T-helper 2 cell treated with Interferon-gamma antibody and Interleukin-4, amounts not matched to agents 5 μg/mL and 100 μg/mL, for 36 hours (primary cell): ENCODE measurements at regions not wholly inside any gene's neighbourhood (a gene's known extent, or its start where the extent isn't known, plus 50 kb on each side); places are given as distances from the start of the nearest gene placed in this dataset.

Experiments used
- DNase-seq: peaks from one replicate; pipeline ENCODE4 v3.0.0; 2021; ENCODE audit warnings: low spot score
- H3K27ac Mint-ChIP-seq: one replicate; pipeline ENCODE4 v1.8.0; 2021; ENCODE audit warnings: mild to moderate bottlenecking, mixed read lengths
- H3K27me3 Mint-ChIP-seq: one replicate; pipeline ENCODE4 v1.8.0; 2021; ENCODE audit warnings: low read depth, mixed read lengths
- H3K36me3 Mint-ChIP-seq: one replicate; pipeline ENCODE4 v1.8.0; 2021; ENCODE audit warnings: low read depth, mixed read lengths
- H3K4me1 Mint-ChIP-seq: one replicate; pipeline ENCODE4 v1.8.0; 2021; ENCODE audit warnings: low read depth, mixed read lengths
- H3K4me3 Mint-ChIP-seq: one replicate; pipeline ENCODE4 v1.8.0; 2022; ENCODE audit warnings: mild to moderate bottlenecking, moderate library complexity, mixed read lengths
- H3K9me3 Mint-ChIP-seq: one replicate; pipeline ENCODE4 v1.8.0; 2021; ENCODE audit warnings: mixed read lengths

DNA sequence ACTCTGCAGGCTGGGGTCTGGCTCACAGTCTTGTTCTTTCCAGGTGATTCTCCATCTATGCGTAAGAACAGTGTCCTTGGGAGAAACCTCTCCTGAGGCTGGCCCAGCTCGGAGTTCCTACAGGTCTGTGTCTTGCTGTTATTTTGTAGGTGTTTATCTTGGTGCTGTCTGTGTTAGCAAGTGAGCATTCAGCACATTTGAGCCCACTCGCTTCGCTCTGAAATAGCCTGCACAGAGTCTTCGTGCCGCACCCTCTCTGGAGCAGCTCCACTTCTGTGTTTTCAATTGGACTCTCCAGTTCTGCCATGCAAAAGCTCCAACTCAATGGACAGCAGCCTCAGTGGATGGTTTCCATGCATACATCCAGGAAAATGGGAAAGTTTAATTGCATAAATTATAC is 378.2 kb upstream of the ST6GAL2 start:
- Mint-ChIP-seq H3K36me3 (no peaks in the 10 kb centered on the region), H3K9me3 (no peaks in the 10 kb centered on the region), H3K27ac (no peak overlapping the region), H3K4me1 (no peaks in the 10 kb centered on the region), H3K4me3 (no peak overlapping the region), H3K27me3 (no peaks in the 10 kb centered on the region)
- DNase-seq: no peak

- Mint-ChIP-seq H3K27ac (no peak overlapping the region), H3K9me3 (no peaks in the 10 kb centered on the region)
- no peak for DNase-seq
Measured at GRCh38 chr2:107266555-107266954, 380.6 kb upstream of the ST6GAL2 start.

GRCh38 chr2:107267086-107267485 is 381.1 kb upstream of the ST6GAL2 start:
- Mint-ChIP-seq H3K4me1 (no peaks in the 10 kb centered on the region), H3K27ac (no peak overlapping the region), H3K27me3 (no peaks in the 10 kb centered on the region), H3K9me3 (no peaks in the 10 kb centered on the region), H3K4me3 (no peak overlapping the region), H3K36me3 (no peaks in the 10 kb centered on the region)
- DNase-seq: no peak

More at GRCh38 chr2:107266555-107266954, 380.6 kb upstream of the ST6GAL2 start:
- Mint-ChIP-seq H3K36me3 (no peaks in the 10 kb centered on the region), H3K27me3 (no peaks in the 10 kb centered on the region), H3K4me3 (no peak overlapping the region), H3K4me1 (no peaks in the 10 kb centered on the region)

DNA sequence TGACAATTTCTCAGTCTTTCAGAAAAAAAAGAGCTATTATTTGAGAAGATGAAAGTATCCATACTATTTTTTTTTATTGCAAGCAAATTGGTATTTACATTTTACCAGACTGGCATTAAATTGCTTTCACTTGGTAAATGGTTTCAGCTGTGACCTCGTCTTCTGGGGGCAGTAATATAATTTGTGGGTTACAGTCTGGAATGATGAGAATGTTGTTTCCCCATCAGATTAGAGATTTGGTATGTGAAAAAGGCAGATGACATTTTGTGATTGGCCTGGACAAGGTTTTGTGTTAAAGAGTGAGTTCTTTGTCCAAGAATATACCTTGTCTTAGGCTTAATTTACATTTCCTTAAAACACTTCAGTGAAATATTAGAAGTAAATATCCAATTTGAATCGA is 390.1 kb upstream of the ST6GAL2 start:
- Mint-ChIP-seq H3K27ac (no peak overlapping the region), H3K36me3 (no peaks in the 10 kb centered on the region), H3K9me3 (no peaks in the 10 kb centered on the region), H3K4me1 (no peaks in the 10 kb centered on the region), H3K27me3 (no peaks in the 10 kb centered on the region), H3K4me3 (no peak overlapping the region)
- DNase-seq: no peak

DNA sequence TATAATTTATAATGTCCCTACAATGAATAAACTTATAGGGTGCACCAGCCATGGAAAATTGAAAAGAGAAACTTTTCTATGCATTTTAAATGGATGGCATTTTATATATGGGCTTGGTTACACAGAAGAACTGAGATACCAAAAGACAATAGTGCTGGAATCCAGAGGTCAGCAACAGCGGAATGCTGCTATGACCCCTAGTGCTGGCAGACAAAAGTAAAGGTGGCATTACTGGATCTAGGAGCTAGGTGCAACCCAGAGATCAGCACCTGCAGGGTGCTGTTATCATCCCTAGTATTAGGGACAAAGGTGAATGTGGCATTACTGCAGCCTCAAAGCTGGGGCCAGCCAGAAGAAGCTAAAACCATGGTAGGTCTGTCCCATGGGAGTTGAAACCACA is 392.7 kb upstream of the ST6GAL2 start:
- H3K9me3 Mint-ChIP-seq: no peaks in the 10 kb centered on the region
- H3K27ac Mint-ChIP-seq: no peak overlapping the region
- DNase-seq: no peak
- H3K27me3 Mint-ChIP-seq: no peaks in the 10 kb centered on the region
- H3K4me1 Mint-ChIP-seq: no peaks in the 10 kb centered on the region
- H3K4me3 Mint-ChIP-seq: no peak overlapping the region
- no peaks in the 10 kb centered on the region for H3K36me3 Mint-ChIP-seq

DNA sequence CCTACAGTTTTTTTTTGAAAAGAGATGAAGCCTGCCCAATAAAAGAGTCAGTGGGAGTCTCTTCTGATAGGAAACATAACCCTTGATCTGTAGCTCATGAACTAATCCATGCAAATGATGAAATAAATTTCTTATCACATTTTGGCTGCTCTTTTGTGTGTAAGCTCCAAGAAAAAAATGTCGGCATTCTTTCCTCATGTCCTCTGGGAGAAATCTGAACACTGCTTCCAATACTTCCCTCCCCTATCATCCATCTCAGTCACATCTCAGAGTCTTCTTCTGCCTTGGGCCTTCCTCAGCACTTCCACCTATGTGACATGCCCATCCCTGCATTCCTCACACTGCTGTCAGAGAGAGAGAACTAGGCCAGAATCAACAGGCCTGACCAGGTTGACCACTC is 395.7 kb upstream of the ST6GAL2 start:
- Mint-ChIP-seq H3K27me3 (no peaks in the 10 kb centered on the region), H3K9me3 (no peaks in the 10 kb centered on the region), H3K36me3 (no peaks in the 10 kb centered on the region), H3K4me1 (no peaks in the 10 kb centered on the region), H3K27ac (no peak overlapping the region), H3K4me3 (no peak overlapping the region)
- no peak for DNase-seq

DNA sequence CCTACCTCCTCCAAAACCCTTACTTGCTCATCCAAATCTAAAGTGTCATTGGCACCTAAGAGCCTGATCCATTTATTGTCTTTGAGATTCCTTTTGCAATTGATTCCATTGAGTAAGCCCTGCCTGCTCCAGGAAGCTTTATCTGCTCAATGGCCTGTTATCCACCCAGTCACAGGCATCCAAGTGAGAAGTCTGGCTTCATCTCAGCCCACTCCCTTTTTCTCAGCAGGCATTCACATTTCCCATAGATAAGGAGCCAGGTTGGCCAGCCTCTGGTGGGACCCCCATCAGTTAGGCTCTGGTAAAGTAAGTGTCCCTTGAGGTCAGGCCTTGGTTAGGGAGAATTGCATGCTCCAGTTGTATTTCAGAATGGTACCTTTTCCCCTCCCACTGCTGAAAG is 396.2 kb upstream of the ST6GAL2 start:
- Mint-ChIP-seq H3K36me3 (no peaks in the 10 kb centered on the region), H3K9me3 (no peaks in the 10 kb centered on the region), H3K4me3 (no peak overlapping the region), H3K27ac (no peak overlapping the region), H3K27me3 (no peaks in the 10 kb centered on the region), H3K4me1 (no peaks in the 10 kb centered on the region)
- DNase-seq: no peak

GRCh38 chr2:107285621-107286299 is 399.8 kb upstream of the ST6GAL2 start:
- H3K36me3 Mint-ChIP-seq: no peaks in the 10 kb centered on the region
- no peak for DNase-seq
- peaks cover 3% of the 10 kb centered on the region for H3K9me3 Mint-ChIP-seq
- H3K4me1 Mint-ChIP-seq: no peaks in the 10 kb centered on the region
- no peaks in the 10 kb centered on the region for H3K27me3 Mint-ChIP-seq
- H3K4me3 Mint-ChIP-seq: no peak overlapping the region
- no peak overlapping the region for H3K27ac Mint-ChIP-seq

- Mint-ChIP-seq H3K4me3 (no peak overlapping the region), H3K9me3 (peaks cover 3% of the 10 kb centered on the region), H3K27me3 (no peaks in the 10 kb centered on the region), H3K27ac (no peak overlapping the region), H3K36me3 (no peaks in the 10 kb centered on the region), H3K4me1 (no peaks in the 10 kb centered on the region)
- DNase-seq: no peak
Measured at GRCh38 chr2:107290041-107290440, 404.1 kb upstream of the ST6GAL2 start.

DNA sequence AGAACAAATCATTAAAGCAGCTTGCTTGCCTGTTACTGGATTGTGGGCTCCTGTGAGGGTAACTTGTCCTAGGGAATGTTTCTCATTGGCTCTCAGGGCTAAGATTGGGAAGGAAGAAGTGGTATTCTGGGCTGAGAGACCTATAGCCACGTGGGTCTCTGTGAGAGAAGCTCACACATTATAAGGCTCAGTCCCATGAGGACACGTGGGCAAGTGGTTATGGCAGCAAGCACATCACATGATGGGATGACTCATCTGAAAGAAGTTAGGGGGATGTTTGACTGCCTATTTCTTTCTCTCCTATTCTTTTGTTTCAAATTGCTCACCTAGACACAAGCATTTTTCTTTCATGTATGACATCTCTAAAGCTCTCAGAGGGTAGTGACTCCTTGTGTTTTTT is 418.0 kb upstream of the ST6GAL2 start:
- H3K36me3 Mint-ChIP-seq: no peaks in the 10 kb centered on the region
- no peak for DNase-seq
- H3K4me3 Mint-ChIP-seq: no peak overlapping the region
- H3K27me3 Mint-ChIP-seq: no peaks in the 10 kb centered on the region
- H3K9me3 Mint-ChIP-seq: peaks cover 12% of the 10 kb centered on the region
- H3K27ac Mint-ChIP-seq: no peak overlapping the region
- no peaks in the 10 kb centered on the region for H3K4me1 Mint-ChIP-seq

GRCh38 chr2:107305966-107306365 is 420.0 kb upstream of the ST6GAL2 start:
- no peak overlapping the region for H3K4me3 Mint-ChIP-seq
- H3K4me1 Mint-ChIP-seq: no peaks in the 10 kb centered on the region
- no peak overlapping the region for H3K27ac Mint-ChIP-seq
- H3K9me3 Mint-ChIP-seq: peaks cover 19% of the 10 kb centered on the region
- no peaks in the 10 kb centered on the region for H3K36me3 Mint-ChIP-seq
- DNase-seq: no peak
- H3K27me3 Mint-ChIP-seq: no peaks in the 10 kb centered on the region

- H3K4me3 Mint-ChIP-seq: no peak overlapping the region
- H3K36me3 Mint-ChIP-seq: no peaks in the 10 kb centered on the region
- no peak overlapping the region for H3K27ac Mint-ChIP-seq
- H3K9me3 Mint-ChIP-seq: peaks cover 15% of the 10 kb centered on the region
- DNase-seq: no peak
- no peaks in the 10 kb centered on the region for H3K27me3 Mint-ChIP-seq
- H3K4me1 Mint-ChIP-seq: no peaks in the 10 kb centered on the region
Measured at GRCh38 chr2:107306881-107307280, 420.9 kb upstream of the ST6GAL2 start.

DNA sequence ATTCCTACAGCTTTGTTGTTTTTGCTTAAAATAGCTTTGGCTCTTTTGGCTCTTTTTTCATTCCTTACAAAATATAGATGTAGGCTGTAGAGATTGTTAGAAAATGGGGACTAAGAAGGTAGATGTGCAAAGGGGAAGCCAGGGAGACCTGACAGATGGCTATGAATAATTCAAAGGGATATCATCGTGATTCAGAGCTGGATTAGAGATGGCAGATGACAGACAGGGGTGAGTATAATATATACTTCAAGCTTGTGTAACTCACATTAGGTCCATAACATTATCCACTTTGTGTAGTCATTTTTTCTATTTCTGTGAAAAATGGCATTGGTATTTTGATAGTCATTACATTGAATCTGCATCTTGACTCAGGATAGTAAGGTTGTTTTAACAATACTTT is 422.9 kb upstream of the ST6GAL2 start:
- Mint-ChIP-seq H3K4me3 (no peak overlapping the region), H3K9me3 (peaks cover 15% of the 10 kb centered on the region), H3K4me1 (no peaks in the 10 kb centered on the region), H3K36me3 (no peaks in the 10 kb centered on the region), H3K27ac (no peak overlapping the region), H3K27me3 (no peaks in the 10 kb centered on the region)
- DNase-seq: no peak

DNA sequence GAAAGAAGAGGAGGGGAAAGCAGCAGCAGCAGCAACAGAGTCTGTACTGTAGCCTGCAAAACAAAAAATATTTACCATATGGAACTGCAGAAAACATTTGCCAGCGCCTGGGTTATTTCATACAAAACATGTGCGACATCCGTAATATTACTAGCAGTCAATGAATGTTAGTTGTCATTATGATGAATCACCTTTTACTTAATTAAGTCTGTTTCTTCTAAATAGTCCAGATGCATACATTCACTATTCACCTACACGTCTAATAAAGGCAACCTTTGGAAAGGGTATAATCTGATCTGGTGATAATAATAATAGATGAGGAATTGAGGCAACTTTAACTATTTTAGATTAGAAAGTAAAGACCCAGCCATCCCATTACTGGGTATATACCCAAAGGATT is 426.3 kb upstream of the ST6GAL2 start:
- DNase-seq: no peak
- Mint-ChIP-seq H3K4me1 (no peaks in the 10 kb centered on the region), H3K27me3 (no peaks in the 10 kb centered on the region), H3K36me3 (no peaks in the 10 kb centered on the region), H3K27ac (no peak overlapping the region), H3K9me3 (peaks cover 11% of the 10 kb centered on the region), H3K4me3 (no peak overlapping the region)

GRCh38 chr2:107313316-107313715 is 427.3 kb upstream of the ST6GAL2 start:
- Mint-ChIP-seq H3K4me3 (no peak overlapping the region), H3K9me3 (peaks cover 11% of the 10 kb centered on the region), H3K36me3 (no peaks in the 10 kb centered on the region), H3K4me1 (no peaks in the 10 kb centered on the region), H3K27ac (no peak overlapping the region), H3K27me3 (no peaks in the 10 kb centered on the region)
- DNase-seq: no peak
